ENCODE measurements at regions not wholly inside any gene's neighbourhood (a gene's known extent, or its start where the extent isn't known, plus 50 kb on each side); places are given as distances from the start of the nearest gene placed in this dataset.
A peak's percentile ranks its signal among the peaks of the same experiment; 100 is the strongest.

- Histone ChIP-seq H3K79me1 (replicated peaks; ENCODE audit: low read length, poor library complexity, severe bottlenecking) (peaks cover 4% of the 10 kb centered on the region), H2BK15ac (ENCODE audit: low read depth, poor library complexity, severe bottlenecking) (peak overlapping the region; percentile 91), H2BK120ac (ENCODE audit: low read depth, low read length) (peak overlapping the region; percentile 98), H3K36me3 (ENCODE audit: control insufficient read depth in 1 of 2, insufficient read depth in 2 of 2, low read depth in 1 of 2, low read length in 2 of 2) (peaks cover 3 to 20% of the 10 kb centered on the region in 2 experiments), H3K4me1 (ENCODE audit: control insufficient read depth, insufficient read depth, low read depth, low read length) (peaks cover 6% of the 10 kb centered on the region), H4K91ac (ENCODE audit: low read length) (peak overlapping the region; percentile 94), H3K4me3 (ENCODE audit: insufficient read depth in 1 of 2, low read depth in 1 of 2, low read length in 2 of 2) (peak overlapping the region; percentile 63 to 97), H3K27me3 (ENCODE audit: control insufficient read depth in 1 of 2, insufficient read depth in 1 of 2, low read length in 2 of 2) (no peaks in the 10 kb centered on the region), H2BK12ac (ENCODE audit: low read length in 2 of 2) (peak overlapping the region; percentile 75 to 94), H2AK5ac (ENCODE audit: low read length, severe bottlenecking) (no peak overlapping the region), H3K9me3 (ENCODE audit: control insufficient read depth, low read length) (no peaks in the 10 kb centered on the region), H3K27ac (ENCODE audit: low read length, poor library complexity, severe bottlenecking) (peak overlapping the region; percentile 72), H3K4me2 (ENCODE audit: low read length, poor library complexity, severe bottlenecking) (peak overlapping the region; percentile 55), H4K8ac (ENCODE audit: low read length) (peak overlapping the region; percentile 97), H2BK5ac (ENCODE audit: low read depth, low read length, poor library complexity, severe bottlenecking) (peak overlapping the region; percentile 75), H3K4ac (ENCODE audit: low read depth in 1 of 2, low read length in 2 of 2) (peak overlapping the region; percentile 88 to 90), H3K14ac (ENCODE audit: low read length in 2 of 2) (peak overlapping the region in 1 of 2 experiments; percentile 36), H3K9ac (ENCODE audit: low read length) (peak overlapping the region; percentile 100), H2AFZ (ENCODE audit: low read depth, low read length) (peak overlapping the region; percentile 32), H3K23ac (ENCODE audit: low read length in 2 of 2) (peak overlapping the region in 1 of 2 experiments; percentile 65), H3K18ac (ENCODE audit: low read depth in 1 of 2, low read length in 2 of 2) (peak overlapping the region; percentile 89 to 97)
- DNase-seq, result peak; percentile 91
- WGBS, result under 1% methylated on average over 37 of the region's 37 CpGs
These were observed 217.8 kb upstream of the MKLN1 start for GRCh38 chr7:131109759-131110296.

GRCh38 chr7:131110297-131111080, 217.2 kb upstream of the MKLN1 start:
- peak overlapping the region; percentile 41 for H2AK5ac ChIP-seq (ENCODE audit: low read length, severe bottlenecking)
- peak overlapping the region; percentile 100 for H3K9ac ChIP-seq (ENCODE audit: low read length)
- peaks cover 4% of the 10 kb centered on the region for H3K79me1 ChIP-seq (replicated peaks; ENCODE audit: low read length, poor library complexity, severe bottlenecking)
- H3K14ac ChIP-seq (ENCODE audit: low read length in 2 of 2), result peak overlapping the region in 1 of 2 experiments; percentile 36
- WGBS, result 27% methylated on average over 11 of the region's 12 CpGs
- peak; percentile 49 for DNase-seq
- no peaks in the 10 kb centered on the region for H3K27me3 ChIP-seq (ENCODE audit: control insufficient read depth in 1 of 2, insufficient read depth in 1 of 2, low read length in 2 of 2)
- peaks cover 4% of the 10 kb centered on the region for H3K4me1 ChIP-seq (ENCODE audit: control insufficient read depth, insufficient read depth, low read depth, low read length)
- peak overlapping the region in 1 of 2 experiments; percentile 65 for H3K23ac ChIP-seq (ENCODE audit: low read length in 2 of 2)
- H2BK12ac ChIP-seq (ENCODE audit: low read length in 2 of 2), result peak overlapping the region in 1 of 2 experiments; percentile 94
- peak overlapping the region; percentile 71 to 96 for H3K18ac ChIP-seq (ENCODE audit: low read depth in 1 of 2, low read length in 2 of 2)
- no peaks in the 10 kb centered on the region for H3K9me3 ChIP-seq (ENCODE audit: control insufficient read depth, low read length)
- H2BK120ac ChIP-seq (ENCODE audit: low read depth, low read length), result peak overlapping the region; percentile 98
- peak overlapping the region; percentile 25 for H3K4me2 ChIP-seq (ENCODE audit: low read length, poor library complexity, severe bottlenecking)
- H3K4me3 ChIP-seq (ENCODE audit: insufficient read depth in 1 of 2, low read depth in 1 of 2, low read length in 2 of 2), result peak overlapping the region; percentile 63 to 97
- peak overlapping the region; percentile 94 for H4K91ac ChIP-seq (ENCODE audit: low read length)
- H2AFZ ChIP-seq (ENCODE audit: low read depth, low read length), result peak overlapping the region; percentile 32
- peaks cover 2 to 19% of the 10 kb centered on the region in 2 experiments for H3K36me3 ChIP-seq (ENCODE audit: control insufficient read depth in 1 of 2, insufficient read depth in 2 of 2, low read depth in 1 of 2, low read length in 2 of 2)
- peak overlapping the region; percentile 72 for H3K27ac ChIP-seq (ENCODE audit: low read length, poor library complexity, severe bottlenecking)
- peak overlapping the region; percentile 55 to 90 for H3K4ac ChIP-seq (ENCODE audit: low read depth in 1 of 2, low read length in 2 of 2)
- peak overlapping the region; percentile 82 for H2BK15ac ChIP-seq (ENCODE audit: low read depth, poor library complexity, severe bottlenecking)
- H2BK5ac ChIP-seq (ENCODE audit: low read depth, low read length, poor library complexity, severe bottlenecking), result peak overlapping the region; percentile 75
- peak overlapping the region; percentile 97 for H4K8ac ChIP-seq (ENCODE audit: low read length)

- Histone ChIP-seq H3K4me3 (ENCODE audit: insufficient read depth in 1 of 2, low read depth in 1 of 2, low read length in 2 of 2) (peak overlapping the region in 1 of 2 experiments; percentile 97), H3K4ac (ENCODE audit: low read depth in 1 of 2, low read length in 2 of 2) (no peak overlapping the region), H3K4me1 (ENCODE audit: control insufficient read depth, insufficient read depth, low read depth, low read length) (peaks cover 4% of the 10 kb centered on the region), H2BK5ac (ENCODE audit: low read depth, low read length, poor library complexity, severe bottlenecking) (no peak overlapping the region), H2BK120ac (ENCODE audit: low read depth, low read length) (no peak overlapping the region), H3K9ac (ENCODE audit: low read length) (peak overlapping the region; percentile 100), H3K79me1 (replicated peaks; ENCODE audit: low read length, poor library complexity, severe bottlenecking) (peaks cover 4% of the 10 kb centered on the region), H4K91ac (ENCODE audit: low read length) (no peak overlapping the region), H2BK12ac (ENCODE audit: low read length in 2 of 2) (peak overlapping the region in 1 of 2 experiments; percentile 29), H3K27me3 (ENCODE audit: control insufficient read depth in 1 of 2, insufficient read depth in 1 of 2, low read length in 2 of 2) (no peaks in the 10 kb centered on the region), H2BK15ac (ENCODE audit: low read depth, poor library complexity, severe bottlenecking) (no peak overlapping the region), H3K23ac (ENCODE audit: low read length in 2 of 2) (no peak overlapping the region), H2AFZ (ENCODE audit: low read depth, low read length) (no peak overlapping the region), H3K36me3 (ENCODE audit: control insufficient read depth in 1 of 2, insufficient read depth in 2 of 2, low read depth in 1 of 2, low read length in 2 of 2) (peaks cover 0 to 21% of the 10 kb centered on the region in 2 experiments), H3K18ac (ENCODE audit: low read depth in 1 of 2, low read length in 2 of 2) (no peak overlapping the region), H3K9me3 (ENCODE audit: control insufficient read depth, low read length) (no peaks in the 10 kb centered on the region), H2AK5ac (ENCODE audit: low read length, severe bottlenecking) (no peak overlapping the region), H3K27ac (ENCODE audit: low read length, poor library complexity, severe bottlenecking) (peak overlapping the region; percentile 72), H4K8ac (ENCODE audit: low read length) (no peak overlapping the region), H3K4me2 (ENCODE audit: low read length, poor library complexity, severe bottlenecking) (peak overlapping the region; percentile 25), H3K14ac (ENCODE audit: low read length in 2 of 2) (no peak overlapping the region)
- WGBS, result 40% methylated on average over 6 of the region's 6 CpGs
- peak; percentile 91 for DNase-seq
These were observed 216.5 kb upstream of the MKLN1 start for GRCh38 chr7:131111081-131111576.

GRCh38 chr7:131111792-131112191, 215.9 kb upstream of the MKLN1 start:
- Histone ChIP-seq H3K4me1 (ENCODE audit: control insufficient read depth, insufficient read depth, low read depth, low read length) (peaks cover 4% of the 10 kb centered on the region), H4K91ac (ENCODE audit: low read length) (no peak overlapping the region), H4K8ac (ENCODE audit: low read length) (no peak overlapping the region), H2BK15ac (ENCODE audit: low read depth, poor library complexity, severe bottlenecking) (no peak overlapping the region), H3K9ac (ENCODE audit: low read length) (peak overlapping the region; percentile 100), H2BK120ac (ENCODE audit: low read depth, low read length) (no peak overlapping the region), H3K4me2 (ENCODE audit: low read length, poor library complexity, severe bottlenecking) (no peak overlapping the region), H3K79me1 (replicated peaks; ENCODE audit: low read length, poor library complexity, severe bottlenecking) (peaks cover 1% of the 10 kb centered on the region), H3K14ac (ENCODE audit: low read length in 2 of 2) (no peak overlapping the region), H3K27ac (ENCODE audit: low read length, poor library complexity, severe bottlenecking) (no peak overlapping the region), H3K27me3 (ENCODE audit: control insufficient read depth in 1 of 2, insufficient read depth in 1 of 2, low read length in 2 of 2) (no peaks in the 10 kb centered on the region), H3K18ac (ENCODE audit: low read depth in 1 of 2, low read length in 2 of 2) (no peak overlapping the region), H3K23ac (ENCODE audit: low read length in 2 of 2) (no peak overlapping the region), H2AK5ac (ENCODE audit: low read length, severe bottlenecking) (no peak overlapping the region), H2AFZ (ENCODE audit: low read depth, low read length) (no peak overlapping the region), H3K4me3 (ENCODE audit: insufficient read depth in 1 of 2, low read depth in 1 of 2, low read length in 2 of 2) (peak overlapping the region in 1 of 2 experiments; percentile 97), H3K9me3 (ENCODE audit: control insufficient read depth, low read length) (no peaks in the 10 kb centered on the region), H2BK5ac (ENCODE audit: low read depth, low read length, poor library complexity, severe bottlenecking) (no peak overlapping the region), H3K36me3 (ENCODE audit: control insufficient read depth in 1 of 2, insufficient read depth in 2 of 2, low read depth in 1 of 2, low read length in 2 of 2) (peaks cover 0 to 18% of the 10 kb centered on the region in 2 experiments), H3K4ac (ENCODE audit: low read depth in 1 of 2, low read length in 2 of 2) (no peak overlapping the region), H2BK12ac (ENCODE audit: low read length in 2 of 2) (no peak overlapping the region)
- no peak for DNase-seq
- WGBS, result 90% methylated on average over 3 of the region's 3 CpGs

All from mesenchymal stem cell (in vitro differentiated cells and primary cell).